ENCODE measurements at regions not wholly inside any gene's neighbourhood (a gene's known extent, or its start where the extent isn't known, plus 50 kb on each side); places are given as distances from the start of the nearest gene placed in this dataset.

- Histone ChIP-seq H3K79me2 (ENCODE audit: control insufficient read depth, insufficient read depth, low read length) (no peaks in the 10 kb centered on the region), H3K9ac (ENCODE audit: insufficient read depth in 1 of 2, low read depth in 2 of 2, low read length in 2 of 2) (no peak overlapping the region), H3K27ac (ENCODE audit: extremely low read depth, low read depth, low read length) (no peak overlapping the region), H3K27me3 (ENCODE audit: control insufficient read depth in 2 of 2, insufficient read depth in 2 of 2, low read length in 2 of 2) (no peaks in the 10 kb centered on the region), H4K20me1 (replicated peaks; ENCODE audit: control insufficient read depth, insufficient read depth, low read length) (no peaks in the 10 kb centered on the region), H3K4me3 (no peak overlapping the region), H3K4me1 (replicated peaks in 1 of 2; ENCODE audit: control insufficient read depth in 2 of 2, insufficient read depth in 2 of 2, low read length in 2 of 2) (no peaks in the 10 kb centered on the region), H3K36me3 (ENCODE audit: control insufficient read depth, insufficient read depth, low read length) (no peaks in the 10 kb centered on the region), H3K4me2 (ENCODE audit: insufficient read depth, low read length) (no peak overlapping the region), H3K9me1 (ENCODE audit: control insufficient read depth, insufficient read depth, low read length) (no peaks in the 10 kb centered on the region), H2AFZ (ENCODE audit: low read depth, low read length) (no peak overlapping the region), H3K9me3 (replicated peaks; ENCODE audit: control insufficient read depth, insufficient read depth, low read depth, low read length) (peaks cover 3% of the 10 kb centered on the region; the same call in 1 of the 2 replicates)
- ChIA-PET CTCF (ENCODE audit: low intra/inter-chr PET ratio) (no interaction called here), POLR2A (no interaction called here)
- BruUV-seq (replicated peaks): no TSS peak
- intact Hi-C loops (cut with micrococcal nuclease): no loop called here
- no peak for TF ChIP-seq CEBPB (tag; IDR thresholded peaks at IDR 0.05)
- no peak for TF ChIP-seq SMARCB1 (IDR thresholded peaks at IDR 0.05; ENCODE audit: insufficient read length, low read depth)
- no peak for TF ChIP-seq MEF2D (tag; conservative IDR thresholded peaks at IDR 0.05; ENCODE audit: low read depth)
- no peak for TF ChIP-seq ZNF407 (IDR thresholded peaks at IDR 0.05; ENCODE audit: low read depth)
- no peak for TF ChIP-seq STAT5B (CRISPR knock-in tag; IDR thresholded peaks at IDR 0.05)
- no peak for TF ChIP-seq TAF7 (tag; IDR thresholded peaks at IDR 0.05)
- TF ChIP-seq SMARCE1 (IDR thresholded peaks at IDR 0.05): no peak
- TF ChIP-seq ZBED1 (IDR thresholded peaks at IDR 0.05): no peak
- TF ChIP-seq NFXL1 (CRISPR knock-in tag; IDR thresholded peaks at IDR 0.05): no peak
- TF ChIP-seq SIN3A (IDR thresholded peaks at IDR 0.05; ENCODE audit: borderline replicate concordance in 2 of 2, control insufficient read depth in 1 of 2, low read depth in 2 of 2, low read length in 2 of 2): no peak
- TF ChIP-seq FOXM1 (IDR thresholded peaks at IDR 0.05; ENCODE audit: low read depth): no peak
- no peak for TF ChIP-seq FOXM1 (CRISPR knock-in tag; IDR thresholded peaks at IDR 0.05; ENCODE audit: low read depth)
- TF ChIP-seq ZNF561 (CRISPR knock-in tag; conservative IDR thresholded peaks at IDR 0.05): no peak
- TF ChIP-seq SMARCC2 (IDR thresholded peaks at IDR 0.05; ENCODE audit: low read depth): no peak
- TF ChIP-seq NFIC (IDR thresholded peaks at IDR 0.05): no peak
- TF ChIP-seq HLTF (IDR thresholded peaks at IDR 0.05): no peak
- ATAC-seq (no peak), DNase-seq (ENCODE audit: extremely low read depth in 1 of 4, low spot score in 3 of 4) (no peak), FAIRE-seq (no peak)
- WGBS (ENCODE audit: insufficient coverage, low coverage, missing lambda C conversion rate): 0% methylated on average over 1 of the region's 1 CpG
- in situ Hi-C loops (cut with MboI): no loop called here
Observed at GRCh38 chr2:18647731-18648130, 58.4 kb upstream of the NT5C1B start.
